K562 (cell line): ENCODE measurements at regions not wholly inside any gene's neighbourhood (a gene's known extent, or its start where the extent isn't known, plus 50 kb on each side); places are given as distances from the start of the nearest gene placed in this dataset.

Experiments
- ATAC-seq: fragments of 200-7000 bp; cut with Tn5 transposase; 3 replicates; pipeline ENCODE4 v1.9.1; 2020; ENCODE audit warnings: moderate library complexity
- BruUV-seq: library from RNA; stranded (reverse); fragments of 400-500 nt; replicated peaks from 2 replicates; lab custom pipeline; 2021; lab: Mats Ljungman, UMichigan
- CTCF ChIA-PET: fragments of 300-600 bp; formaldehyde crosslinking; extraction: SDS; loops from one replicate; lab custom pipeline; 2021; ENCODE audit warnings: low intra/inter-chr PET ratio; lab: Yijun Ruan, JAX
- POLR2A ChIA-PET: fragments of 300-600, 350-650 bp; sonication (Branson Sonifier 250); formaldehyde crosslinking; extraction: SDS; loops from one replicate; lab custom pipeline; 2021; ENCODE audit warnings: antibody characterized with exemption, inconsistent platforms; lab: Yijun Ruan, JAX
- DNase-seq, 4 experiments: peaks; one replicate each; pipeline versions ENCODE4 v3.0.0 to v3.0.0-alpha.2; 2011 to 2018; ENCODE audit warnings: low spot score in 3 of 4, mixed read lengths in 3 of 4; ENCODE audit errors: extremely low read depth in 1 of 4
- FAIRE-seq: peaks from 2 replicates; lab custom pipeline; 2011; peaks lifted over from hg19 to GRCh38; lab: Jason Lieb, UNC
- H2AFZ ChIP-seq: 2 replicates; pipeline ENCODE4 v1.6.0; 2011; ENCODE audit warnings: low read depth, low read length, control low read depth, inconsistent platforms
- H3K27ac ChIP-seq: fragments of 200-600 bp; 3 replicates; pipeline ENCODE4 v1.8.0; 2011; ENCODE audit warnings: low read depth, mild to moderate bottlenecking, control low read depth, inconsistent platforms, low read length, moderate library complexity, mixed read lengths; ENCODE audit errors: extremely low read depth
- H3K27me3 ChIP-seq, 2 experiments: fragments of 300-600 bp in 1 of 2; 2 replicates in 1 of 2; 3 replicates in 1 of 2; pipeline versions ENCODE4 v1.6.0 to v1.8.0; 2011; ENCODE audit warnings: inconsistent platforms in 2 of 2, low read length in 2 of 2, mild to moderate bottlenecking in 1 of 2, mixed read lengths in 1 of 2, moderate library complexity in 1 of 2; ENCODE audit not compliant: control insufficient read depth in 2 of 2, insufficient read depth in 2 of 2
- H3K36me3 ChIP-seq: fragments of 300-600 bp; 3 replicates; pipeline ENCODE4 v1.8.0; 2011; ENCODE audit warnings: mild to moderate bottlenecking, low read length, inconsistent platforms; ENCODE audit not compliant: control insufficient read depth, insufficient read depth
- H3K4me1 ChIP-seq, 2 experiments: fragments of 200-600 bp in 1 of 2; replicated peaks in 1 of 2; 2 replicates in 1 of 2; 3 replicates in 1 of 2; pipeline versions ENCODE4 v1.5.1 to v1.8.0; 2011; ENCODE audit warnings: inconsistent platforms in 2 of 2, low read length in 2 of 2, mild to moderate bottlenecking in 1 of 2, mixed read lengths in 1 of 2, moderate library complexity in 1 of 2; ENCODE audit not compliant: control insufficient read depth in 2 of 2, insufficient read depth in 2 of 2
- H3K4me2 ChIP-seq: 2 replicates; pipeline ENCODE4 v1.6.1; 2011; ENCODE audit warnings: low read length, control low read depth, inconsistent platforms, mixed read lengths; ENCODE audit not compliant: insufficient read depth
- H3K4me3 ChIP-seq: fragments of 200-600 bp; sonication (generic), shearing (Covaris generic); 2 replicates; pipeline ENCODE4 v1.5.1; 2016; ENCODE audit warnings: control low read depth, inconsistent platforms
- H3K79me2 ChIP-seq: fragments of 200-600 bp; 3 replicates; pipeline ENCODE4 v1.8.0; 2011; ENCODE audit warnings: low read length, inconsistent platforms; ENCODE audit not compliant: control insufficient read depth, insufficient read depth
- H3K9ac ChIP-seq, 2 experiments: 2 replicates each; pipeline versions ENCODE4 v1.6.0 to v1.6.1; 2011; ENCODE audit warnings: low read depth in 2 of 2, low read length in 2 of 2, control low read depth in 1 of 2, inconsistent platforms in 1 of 2, mild to moderate bottlenecking in 1 of 2, mixed read lengths in 1 of 2; ENCODE audit not compliant: insufficient read depth in 1 of 2
- H3K9me1 ChIP-seq: one replicate; pipeline ENCODE4 v1.6.0; 2011; ENCODE audit warnings: inconsistent platforms, mild to moderate bottlenecking, low read length, moderate library complexity; ENCODE audit not compliant: control insufficient read depth, insufficient read depth
- H3K9me3 ChIP-seq: replicated peaks from 2 replicates; pipeline ENCODE4 v1.5.1; 2011; ENCODE audit warnings: low read depth, low read length, inconsistent platforms; ENCODE audit not compliant: control insufficient read depth, insufficient read depth
- H4K20me1 ChIP-seq: replicated peaks from 2 replicates; pipeline ENCODE4 v1.6.1; 2011; ENCODE audit warnings: low read length, inconsistent platforms, mixed read lengths; ENCODE audit not compliant: control insufficient read depth, insufficient read depth
- ARNT ChIP-seq, 2 experiments: fragments of 450-650 bp; IDR thresholded peaks; 2 replicates each; pipeline ENCODE4 v1.6.1; 2016; ENCODE audit warnings: mild to moderate bottlenecking in 1 of 2
- BMI1 ChIP-seq: fragments of 150-350 bp; IDR thresholded peaks from 2 replicates; pipeline ENCODE4 v1.6.1; 2014; ENCODE audit warnings: low read length
- CBFA2T2 ChIP-seq: fragments of 450-650 bp; conservative IDR thresholded peaks from 2 replicates; pipeline ENCODE4 v1.6.1; 2017; ENCODE audit warnings: mild to moderate bottlenecking
- CBFA2T3 ChIP-seq: fragments of 450-650 bp; IDR thresholded peaks from 2 replicates; pipeline ENCODE4 v1.6.1; 2017
- CXXC5 ChIP-seq: fragments of 250-450 bp; sonication (Bioruptor Pico); IDR thresholded peaks from 2 replicates; pipeline ENCODE4 v1.8.0; 2022; ENCODE audit warnings: inconsistent platforms, mild to moderate bottlenecking, moderate library complexity
- HNRNPK ChIP-seq: fragments of 200-400 bp; formaldehyde crosslinking; IDR thresholded peaks from one replicate; pipeline ENCODE4 v1.6.1; 2018; ENCODE audit warnings: mild to moderate bottlenecking, low read depth, low read length; ENCODE audit not compliant: poor library complexity, severe bottlenecking
- KAT8 ChIP-seq: fragments of 450-650 bp; IDR thresholded peaks from 2 replicates; pipeline ENCODE4 v1.6.1; 2016; ENCODE audit warnings: low read depth, mild to moderate bottlenecking
- MCM7 ChIP-seq, 2 experiments: fragments of 450-650 bp; IDR thresholded peaks; 2 replicates each; pipeline ENCODE4 v1.6.1; 2016 to 2018
- NBN ChIP-seq: fragments of 450-650 bp; IDR thresholded peaks from 2 replicates; pipeline ENCODE4 v1.6.1; 2016; ENCODE audit warnings: low read depth, mild to moderate bottlenecking
- NR4A1 ChIP-seq, 2 experiments: fragments of 250-450 bp in 1 of 2; fragments of 450-650 bp in 1 of 2; sonication (Bioruptor Pico) in 1 of 2; IDR thresholded peaks; 2 replicates each; pipeline versions ENCODE4 v1.4.0 to v1.6.1; 2016 to 2020; ENCODE audit warnings: mild to moderate bottlenecking in 2 of 2, missing compliant biosample characterization in 1 of 2, missing genetic modification characterization in 1 of 2, moderate library complexity in 1 of 2
- POLR2AphosphoS5 ChIP-seq: IDR thresholded peaks from 2 replicates; pipeline ENCODE4 v1.6.1; 2011; ENCODE audit warnings: mild to moderate bottlenecking, low read depth, low read length, moderate library complexity; ENCODE audit not compliant: control insufficient read depth, insufficient read depth
- STAT6 ChIP-seq: sonication (generic); formaldehyde crosslinking; IDR thresholded peaks from 2 replicates; pipeline ENCODE4 v1.8.1; 2023; ENCODE audit warnings: mild to moderate bottlenecking, missing genetic modification reagents
- ZNF232 ChIP-seq: sonication (generic); formaldehyde crosslinking; IDR thresholded peaks from 2 replicates; pipeline ENCODE4 v1.8.0; 2022; ENCODE audit warnings: mild to moderate bottlenecking, missing genetic modification reagents
- ZNF655 ChIP-seq: fragments of 250-450 bp; sonication (Bioruptor Pico); IDR thresholded peaks from 2 replicates; pipeline ENCODE4 v1.5.0; 2021
- ZNF696 ChIP-seq: fragments of 250-450 bp; sonication (Bioruptor Pico); conservative IDR thresholded peaks from 2 replicates; pipeline ENCODE4 v1.4.0; 2020; ENCODE audit warnings: mild to moderate bottlenecking, moderate library complexity
- WGBS: fragments of 100-300 bp; shearing (Covaris generic); methylation state at CpG from one replicate; pipeline ENCODE4 v1.1.6; 2016; ENCODE audit warnings: low coverage, mixed read lengths; ENCODE audit not compliant: insufficient coverage; ENCODE audit errors: missing lambda C conversion rate; 5-methylcytosine and 5-hydroxymethylcytosine counted together
- in situ Hi-C: fragments of 300-500 bp; cut with MboI; formaldehyde crosslinking; loops from 4 replicates; pipeline ENCODE4 v1.15.0; 2018; ENCODE audit warnings: inconsistent platforms, mixed read lengths
- intact Hi-C: fragments of 100-400 bp; cut with micrococcal nuclease; formaldehyde crosslinking; loops from 2 replicates; pipeline ENCODE4 v1.14.2; 2022

GRCh38 chr4:127204322-127204721 is 428.4 kb upstream of the INTU start:
- ChIA-PET CTCF (no interaction called here), POLR2A (no interaction called here)
- H3K36me3 ChIP-seq: no peaks in the 10 kb centered on the region
- BruUV-seq: no TSS peak
- DNase-seq (no peak), FAIRE-seq (no peak), ATAC-seq (no peak)
- no peaks in the 10 kb centered on the region for H4K20me1 ChIP-seq
- no peaks in the 10 kb centered on the region for H3K79me2 ChIP-seq
- no peaks in the 10 kb centered on the region for H3K4me1 ChIP-seq
- intact Hi-C loops (no loop called here), in situ Hi-C loops (no loop called here)
- H3K9ac ChIP-seq: no peak overlapping the region
- H3K4me3 ChIP-seq: no peak overlapping the region
- H3K4me2 ChIP-seq: no peak overlapping the region
- WGBS: 0% methylated on average over 3 of the region's 3 CpGs
- no peak overlapping the region for H3K27ac ChIP-seq
- H3K9me1 ChIP-seq: no peaks in the 10 kb centered on the region
- H2AFZ ChIP-seq: no peak overlapping the region
- no peaks in the 10 kb centered on the region for H3K9me3 ChIP-seq
- no peaks in the 10 kb centered on the region for H3K27me3 ChIP-seq
- TF ChIP-seq BMI1 (no peak), MCM7 (IDR thresholded peaks at IDR 0.05) (no peak), ZNF232 (CRISPR knock-in tag) (no peak), HNRNPK (no peak), CBFA2T3 (no peak), STAT6 (CRISPR knock-in tag) (no peak), ARNT (IDR thresholded peaks at IDR 0.05) (no peak), CBFA2T2 (no peak), ZNF655 (CRISPR knock-in tag) (no peak), ZNF696 (CRISPR knock-in tag) (no peak), NR4A1 (CRISPR knock-in tag; IDR thresholded peaks at IDR 0.05) (no peak), NR4A1 (tag; IDR thresholded peaks at IDR 0.05) (no peak), NBN (no peak), KAT8 (no peak), POLR2AphosphoS5 (no peak), CXXC5 (CRISPR knock-in tag) (no peak)
